ENCODE measurements at regions not wholly inside any gene's neighbourhood (a gene's known extent, or its start where the extent isn't known, plus 50 kb on each side); places are given as distances from the start of the nearest gene placed in this dataset.
"Not testable (repeated sequence)": the region's sequence is repeated elsewhere in the genome, so short reads cannot be mapped to it uniquely, and the experiment has no call there.

DNA sequence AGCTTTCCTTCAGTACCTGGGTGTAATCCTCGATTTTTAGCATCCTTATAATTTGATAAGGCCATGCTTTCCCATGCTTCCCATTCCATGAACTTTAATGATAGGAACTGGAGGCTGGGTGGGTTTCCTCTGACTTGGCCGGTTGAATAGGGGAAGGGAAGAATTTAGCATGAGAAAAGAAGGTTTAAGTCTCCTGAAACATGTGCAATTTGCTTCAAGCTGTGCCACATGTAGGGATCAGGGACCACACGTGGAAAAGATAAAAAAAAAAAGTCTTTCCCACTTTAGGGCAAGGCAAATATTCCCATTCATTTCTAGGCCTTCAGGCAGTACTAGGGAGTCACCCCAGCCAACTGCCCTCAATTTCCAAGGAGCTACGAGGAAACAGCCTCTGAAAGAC, 900.3 kb downstream of the DSC3 start:
- ATAC-seq (peak; percentile 26; the same call in 1 of the 3 replicates), DNase-seq (ENCODE audit: low spot score) (no peak), FAIRE-seq (no peak)
- 0 out of 6 replicates have a peak overlapping the region, but pooled peaks of 1 of the 3 experiments have one; percentile 13 for H3K4me3 ChIP-seq (replicated peaks in 1 of 3; ENCODE audit: insufficient read depth in 1 of 3, low read depth in 2 of 3, low read length in 3 of 3)
- WGBS (ENCODE audit: low lambda C conversion rate), result 4% methylated on average over 4 of the region's 4 CpGs
- H3K27me3 ChIP-seq (ENCODE audit: control insufficient read depth in 1 of 2, insufficient read depth in 2 of 2, low read length in 2 of 2), result no peaks in the 10 kb centered on the region
- H3K36me3 ChIP-seq (replicated peaks in 1 of 2; ENCODE audit: control insufficient read depth in 1 of 2, insufficient read depth in 2 of 2, low read length in 2 of 2), result no peaks in the 10 kb centered on the region
- no peaks in the 10 kb centered on the region for H3K79me2 ChIP-seq (ENCODE audit: insufficient read depth, low read length)
- H3K9me3 ChIP-seq (ENCODE audit: low read length), result no peaks in the 10 kb centered on the region
- ChIA-PET CTCF (ENCODE audit: low intra/inter-chr PET ratio, low total read pairs) (no interaction called here), POLR2A (no interaction called here)
- no TSS peak for BruUV-seq (replicated peaks)
- TF ChIP-seq, protein P1, sequence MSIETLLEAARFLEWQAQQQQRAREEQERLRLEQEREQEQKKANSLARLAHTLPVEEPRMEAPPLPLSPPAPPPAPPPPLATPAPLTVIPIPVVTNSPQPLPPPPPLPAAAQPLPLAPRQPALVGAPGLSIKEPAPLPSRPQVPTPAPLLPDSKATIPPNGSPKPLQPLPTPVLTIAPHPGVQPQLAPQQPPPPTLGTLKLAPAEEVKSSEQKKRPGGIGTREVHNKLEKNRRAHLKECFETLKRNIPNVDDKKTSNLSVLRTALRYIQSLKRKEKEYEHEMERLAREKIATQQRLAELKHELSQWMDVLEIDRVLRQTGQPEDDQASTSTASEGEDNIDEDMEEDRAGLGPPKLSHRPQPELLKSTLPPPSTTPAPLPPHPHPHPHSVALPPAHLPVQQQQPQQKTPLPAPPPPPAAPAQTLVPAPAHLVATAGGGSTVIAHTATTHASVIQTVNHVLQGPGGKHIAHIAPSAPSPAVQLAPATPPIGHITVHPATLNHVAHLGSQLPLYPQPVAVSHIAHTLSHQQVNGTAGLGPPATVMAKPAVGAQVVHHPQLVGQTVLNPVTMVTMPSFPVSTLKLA (IDR thresholded peaks at IDR 0.05), result peak; percentile 68; the same call in 1 of the 2 replicates
- no peak for TF ChIP-seq HNRNPUL1 (IDR thresholded peaks at IDR 0.05; ENCODE audit: low read depth, low read length)
- TF ChIP-seq, protein P2, sequence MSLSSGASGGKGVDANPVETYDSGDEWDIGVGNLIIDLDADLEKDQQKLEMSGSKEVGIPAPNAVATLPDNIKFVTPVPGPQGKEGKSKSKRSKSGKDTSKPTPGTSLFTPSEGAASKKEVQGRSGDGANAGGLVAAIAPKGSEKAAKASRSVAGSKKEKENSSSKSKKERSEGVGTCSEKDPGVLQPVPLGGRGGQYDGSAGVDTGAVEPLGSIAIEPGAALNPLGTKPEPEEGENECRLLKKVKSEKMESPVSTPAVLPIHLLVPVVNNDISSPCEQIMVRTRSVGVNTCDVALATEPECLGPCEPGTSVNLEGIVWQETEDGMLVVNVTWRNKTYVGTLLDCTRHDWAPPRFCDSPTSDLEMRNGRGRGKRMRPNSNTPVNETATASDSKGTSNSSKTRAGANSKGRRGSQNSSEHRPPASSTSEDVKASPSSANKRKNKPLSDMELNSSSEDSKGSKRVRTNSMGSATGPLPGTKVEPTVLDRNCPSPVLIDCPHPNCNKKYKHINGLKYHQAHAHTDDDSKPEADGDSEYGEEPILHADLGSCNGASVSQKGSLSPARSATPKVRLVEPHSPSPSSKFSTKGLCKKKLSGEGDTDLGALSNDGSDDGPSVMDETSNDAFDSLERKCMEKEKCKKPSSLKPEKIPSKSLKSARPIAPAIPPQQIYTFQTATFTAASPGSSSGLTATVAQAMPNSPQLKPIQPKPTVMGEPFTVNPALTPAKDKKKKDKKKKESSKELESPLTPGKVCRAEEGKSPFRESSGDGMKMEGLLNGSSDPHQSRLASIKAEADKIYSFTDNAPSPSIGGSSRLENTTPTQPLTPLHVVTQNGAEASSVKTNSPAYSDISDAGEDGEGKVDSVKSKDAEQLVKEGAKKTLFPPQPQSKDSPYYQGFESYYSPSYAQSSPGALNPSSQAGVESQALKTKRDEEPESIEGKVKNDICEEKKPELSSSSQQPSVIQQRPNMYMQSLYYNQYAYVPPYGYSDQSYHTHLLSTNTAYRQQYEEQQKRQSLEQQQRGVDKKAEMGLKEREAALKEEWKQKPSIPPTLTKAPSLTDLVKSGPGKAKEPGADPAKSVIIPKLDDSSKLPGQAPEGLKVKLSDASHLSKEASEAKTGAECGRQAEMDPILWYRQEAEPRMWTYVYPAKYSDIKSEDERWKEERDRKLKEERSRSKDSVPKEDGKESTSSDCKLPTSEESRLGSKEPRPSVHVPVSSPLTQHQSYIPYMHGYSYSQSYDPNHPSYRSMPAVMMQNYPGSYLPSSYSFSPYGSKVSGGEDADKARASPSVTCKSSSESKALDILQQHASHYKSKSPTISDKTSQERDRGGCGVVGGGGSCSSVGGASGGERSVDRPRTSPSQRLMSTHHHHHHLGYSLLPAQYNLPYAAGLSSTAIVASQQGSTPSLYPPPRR (CRISPR knock-in tag; IDR thresholded peaks at IDR 0.05; ENCODE audit: borderline replicate concordance), result no peak
- no peak overlapping the region for H3K27ac ChIP-seq (ENCODE audit: extremely low read length, insufficient read depth, low read length)
- H3K9ac ChIP-seq (ENCODE audit: insufficient read depth, low read depth, low read length), result no peak overlapping the region
- in situ Hi-C loops (cut with HindIII; ENCODE audit: extremely low pct_ligation_motif_present, low pct_unique_long_range_greater_than_20kb), result no loop called here
- no peaks in the 10 kb centered on the region for H3K4me1 ChIP-seq (ENCODE audit: insufficient read depth, low read length)
- intact Hi-C loops (cut with micrococcal nuclease; ENCODE audit: unreplicated experiment), result no loop called here
- H4K20me1 ChIP-seq (ENCODE audit: insufficient read depth, low read length), result no peaks in the 10 kb centered on the region
- H3K4me2 ChIP-seq (ENCODE audit: low read depth, low read length), result 0 out of 2 replicates have a peak overlapping the region, but pooled peaks have one; percentile 30
- H2AFZ ChIP-seq (ENCODE audit: low read length), result peak overlapping the region; percentile 74

DNA sequence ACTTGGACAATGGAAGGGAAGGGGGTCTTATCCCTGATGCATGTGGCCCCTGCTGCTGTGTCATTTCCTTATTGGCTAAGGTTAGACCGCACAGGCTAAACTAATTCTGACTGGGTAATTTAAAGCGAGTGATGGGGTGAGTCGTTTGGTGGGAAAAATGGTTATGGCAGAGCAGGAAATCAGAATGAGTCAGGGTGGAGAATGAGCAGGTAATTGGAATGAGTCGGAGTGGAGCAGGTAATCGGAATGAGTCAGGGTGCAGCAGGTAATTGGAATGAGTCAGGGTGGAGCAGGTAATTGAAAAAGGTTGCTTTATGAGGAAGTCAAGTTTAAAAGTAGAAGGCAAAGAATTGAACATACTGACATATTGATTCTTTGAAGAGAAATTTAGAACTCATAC, 901.0 kb downstream of the DSC3 start:
- H2AFZ ChIP-seq (ENCODE audit: low read length); H3K4me2 ChIP-seq (ENCODE audit: low read depth, low read length); intact Hi-C loops (cut with micrococcal nuclease; ENCODE audit: unreplicated experiment); H3K9ac ChIP-seq (ENCODE audit: insufficient read depth, low read depth, low read length); H3K27me3 ChIP-seq (ENCODE audit: control insufficient read depth in 1 of 2, insufficient read depth in 2 of 2, low read length in 2 of 2); CTCF ChIA-PET (ENCODE audit: low intra/inter-chr PET ratio, low total read pairs); H3K9me3 ChIP-seq (ENCODE audit: low read length); H4K20me1 ChIP-seq (ENCODE audit: insufficient read depth, low read length); H3K79me2 ChIP-seq (ENCODE audit: insufficient read depth, low read length); H3K27ac ChIP-seq (ENCODE audit: extremely low read length, insufficient read depth, low read length); ATAC-seq; BruUV-seq (replicated peaks); FAIRE-seq; H3K4me1 ChIP-seq (ENCODE audit: insufficient read depth, low read length); in situ Hi-C loops (cut with HindIII; ENCODE audit: extremely low pct_ligation_motif_present, low pct_unique_long_range_greater_than_20kb); POLR2A ChIA-PET; DNase-seq (ENCODE audit: low spot score); H3K4me3 ChIP-seq (replicated peaks in 1 of 3; ENCODE audit: insufficient read depth in 1 of 3, low read depth in 2 of 3, low read length in 3 of 3); H3K36me3 ChIP-seq (replicated peaks in 1 of 2; ENCODE audit: control insufficient read depth in 1 of 2, insufficient read depth in 2 of 2, low read length in 2 of 2): not testable (repeated sequence)
- 18% methylated on average over 5 of the region's 5 CpGs for WGBS (ENCODE audit: low lambda C conversion rate)
